K562 (cell line): ENCODE measurements at regions not wholly inside any gene's neighbourhood (a gene's known extent, or its start where the extent isn't known, plus 50 kb on each side); places are given as distances from the start of the nearest gene placed in this dataset.

Experiments used
- ARID4B ChIP-seq: sonication (generic); formaldehyde crosslinking; IDR thresholded peaks from 2 replicates; pipeline ENCODE4 v1.8.0; 2022; ENCODE audit warnings: mild to moderate bottlenecking, missing genetic modification reagents
- CEBPG ChIP-seq, 3 experiments: fragments of 200-800 bp in 1 of 3; sonication (Bioruptor generic) in 1 of 3; sonication (generic) in 1 of 3; formaldehyde crosslinking in 1 of 3; IDR thresholded peaks in 2 of 3; conservative IDR thresholded peaks in 1 of 3; 2 replicates each; pipeline versions ENCODE4 v1.6.1 to v1.8.0; 2016 to 2022; ENCODE audit warnings: missing compliant biosample characterization in 2 of 3, missing genetic modification characterization in 2 of 3, mild to moderate bottlenecking in 1 of 3, missing genetic modification reagents in 1 of 3
- FOSL1 ChIP-seq: fragments of 200-800 bp; sonication (Bioruptor generic); conservative IDR thresholded peaks from 2 replicates; pipeline ENCODE4 v1.6.1; 2016; ENCODE audit warnings: missing genetic modification characterization, missing compliant biosample characterization
- HMBOX1 ChIP-seq: sonication (generic); IDR thresholded peaks from 2 replicates; pipeline ENCODE4 v1.6.1; 2016
- MCM5 ChIP-seq: fragments of 450-650 bp; IDR thresholded peaks from 2 replicates; pipeline ENCODE4 v1.6.1; 2016; ENCODE audit warnings: low read depth
- RBM22 ChIP-seq: fragments of 200-400 bp; formaldehyde crosslinking; IDR thresholded peaks from 2 replicates; pipeline ENCODE4 v1.6.1; 2018; ENCODE audit warnings: low read length, low read depth; ENCODE audit not compliant: poor library complexity, severe bottlenecking

- TF ChIP-seq MCM5 (no peak), CEBPG (CRISPR knock-in tag; IDR thresholded peaks at IDR 0.05) (no peak), CEBPG (tag; conservative IDR thresholded peaks at IDR 0.05 in 1 of 2, IDR thresholded peaks at IDR 0.05 in 1 of 2) (no peak), ARID4B (CRISPR knock-in tag) (no peak), RBM22 (no peak), FOSL1 (tag) (no peak), HMBOX1 (no peak)
Observed at GRCh38 chr5:128869970-128870369, 95.3 kb upstream of the SLC27A6 start (continued).
